HG03045 (cell line): ENCODE measurements at regions not wholly inside any gene's neighbourhood (a gene's known extent, or its start where the extent isn't known, plus 50 kb on each side); places are given as distances from the start of the nearest gene placed in this dataset.
"Not testable (repeated sequence)": the region's sequence is repeated elsewhere in the genome, so short reads cannot be mapped to it uniquely, and the experiment has no call there.

Source experiments
- ATAC-seq: cut with Tn5 transposase; IDR thresholded peaks from one replicate; pipeline ENCODE4 v1.9.1; 2021; ENCODE audit warnings: mild to moderate bottlenecking, moderate library complexity; ENCODE audit not compliant: unreplicated experiment

DNA sequence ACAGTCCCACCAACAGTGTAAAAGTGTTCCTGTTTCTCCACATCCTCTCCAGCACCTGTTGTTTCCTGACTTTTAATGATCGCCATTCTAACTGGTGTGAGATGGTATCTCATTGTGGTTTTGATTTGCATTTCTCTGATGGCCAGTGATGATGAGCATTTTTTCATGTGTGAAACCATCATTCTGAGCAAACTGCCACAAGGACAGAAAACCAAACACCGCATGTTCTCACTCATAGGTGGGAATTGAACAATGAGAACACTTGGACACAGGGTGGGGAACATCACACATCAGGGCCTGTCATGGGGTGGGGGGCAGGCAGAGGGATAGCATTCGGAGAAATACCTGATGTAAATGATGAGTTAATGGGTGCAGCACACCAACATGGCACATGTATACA is 240.8 kb downstream of the FAT3 start:
- not testable (repeated sequence) for ATAC-seq

DNA sequence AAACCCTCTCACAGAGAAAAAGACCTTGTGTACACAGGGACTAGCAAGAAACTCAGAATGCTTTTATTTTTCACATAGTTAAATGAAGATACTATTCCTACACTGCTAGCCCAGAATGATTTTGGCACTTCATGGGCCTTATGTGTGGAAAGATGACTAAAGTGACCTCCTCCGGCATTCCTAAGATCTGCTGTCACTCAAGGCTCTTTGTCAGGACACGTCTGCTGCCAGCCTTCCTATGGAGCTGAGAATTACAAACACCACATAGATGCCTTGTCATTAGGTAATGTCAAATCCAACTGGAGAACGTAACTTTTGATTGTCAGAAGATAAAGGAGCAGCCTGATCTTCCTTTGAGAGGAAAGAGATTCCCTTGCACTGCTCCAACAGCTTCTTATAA is 249.1 kb downstream of the FAT3 start:
- ATAC-seq = no peak

GRCh38 chr11:92475316-92475715 is 250.7 kb downstream of the FAT3 start:
- no peak for ATAC-seq

GRCh38 chr11:92475819-92476218 is 251.2 kb downstream of the FAT3 start:
- no peak for ATAC-seq

DNA sequence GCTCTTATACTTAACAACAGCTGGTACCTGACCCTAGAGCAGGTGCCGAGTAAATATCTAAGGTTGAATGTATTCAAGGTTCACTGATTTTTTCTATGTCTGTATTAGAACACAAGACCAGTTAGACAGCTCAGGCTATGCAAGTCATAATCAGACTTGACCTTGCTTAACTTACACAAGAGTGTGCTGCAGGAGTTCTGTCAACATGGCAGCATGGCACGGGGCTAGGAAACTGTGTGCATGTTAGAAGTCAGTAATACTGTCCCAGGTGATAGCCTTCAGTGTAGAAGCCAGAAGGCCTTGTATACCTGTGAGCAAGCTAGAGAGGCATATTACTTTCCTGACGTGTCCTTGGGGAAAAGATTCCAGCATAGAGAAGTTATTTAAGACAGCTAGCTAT is 253.1 kb downstream of the FAT3 start:
- no peak for ATAC-seq

DNA sequence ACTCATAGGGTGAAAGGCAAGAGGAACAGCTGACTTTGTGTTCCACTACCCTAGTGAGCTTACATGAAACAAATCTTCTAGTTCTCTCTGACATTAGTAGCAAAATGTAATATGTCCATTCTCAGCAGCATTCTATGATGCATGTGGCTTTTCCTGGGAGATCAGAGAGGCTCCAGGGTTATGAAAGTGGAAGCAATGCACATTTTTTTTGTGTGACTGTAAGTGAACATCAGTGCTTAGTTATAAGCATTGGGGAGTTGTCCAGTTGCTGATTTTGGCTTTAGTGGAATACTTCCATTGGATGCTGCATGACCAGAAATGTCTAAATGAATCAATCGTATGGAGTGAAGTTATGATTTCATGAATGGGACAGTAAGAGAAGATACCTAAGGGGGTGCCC is 255.9 kb downstream of the FAT3 start:
- ATAC-seq = no peak

GRCh38 chr11:92482492-92483060 is 258.0 kb downstream of the FAT3 start:
- ATAC-seq = no peak

DNA sequence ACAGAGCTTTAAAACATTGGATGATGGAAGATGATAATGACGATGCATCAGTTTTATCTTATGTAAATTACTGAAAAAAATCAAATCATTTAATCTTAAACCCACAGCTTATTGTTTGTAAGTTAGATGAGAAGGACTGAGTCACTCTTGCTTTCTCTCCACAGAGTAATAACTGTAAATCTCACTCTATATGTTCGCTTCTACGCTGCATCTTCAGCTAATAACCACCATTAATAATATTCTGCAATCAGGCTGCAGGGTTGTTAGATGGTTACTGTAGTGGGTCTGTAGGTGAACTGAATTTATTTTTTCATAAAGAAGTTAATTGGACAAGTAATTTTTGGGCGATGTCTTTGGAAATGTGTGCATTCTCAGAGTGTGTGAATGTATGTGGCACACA is 260.0 kb downstream of the FAT3 start:
- ATAC-seq = no peak

- ATAC-seq = no peak
Measured at GRCh38 chr11:92489826-92490399, 265.3 kb downstream of the FAT3 start.

- no peak for ATAC-seq
Measured at GRCh38 chr11:92492372-92492771, 267.8 kb downstream of the FAT3 start.

DNA sequence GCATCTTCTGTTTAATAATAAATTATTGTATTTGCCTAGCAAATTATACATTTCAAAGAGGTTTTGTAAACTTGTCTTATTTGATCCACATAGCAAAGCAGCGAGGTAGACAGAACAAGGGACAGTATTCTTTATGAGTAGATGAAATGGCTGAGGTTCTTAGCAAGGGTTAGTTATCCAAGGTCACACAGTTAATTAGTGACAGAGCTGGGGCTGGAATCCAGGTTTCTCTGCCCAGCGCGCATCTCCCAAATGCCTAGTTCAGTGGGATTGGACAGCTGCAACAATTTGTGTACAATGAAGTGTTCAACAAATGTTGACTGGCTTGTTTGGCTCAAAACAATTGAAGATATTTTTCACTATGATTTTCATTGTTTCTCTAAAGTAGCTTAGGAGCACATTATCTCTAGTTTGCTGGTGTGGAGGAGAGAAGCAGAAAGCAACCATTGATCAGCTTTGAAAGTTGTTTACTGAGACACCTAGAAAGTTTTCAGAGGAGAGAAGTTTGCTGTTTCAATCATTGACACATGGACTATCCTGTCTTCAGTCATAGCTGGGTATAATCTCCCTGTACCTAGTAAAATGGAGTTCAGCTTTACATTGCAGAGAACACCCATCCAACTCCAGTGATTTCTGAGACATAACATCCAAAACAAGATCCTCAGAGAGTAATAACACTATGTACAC is 270.6 kb downstream of the FAT3 start:
- ATAC-seq = no peak

DNA sequence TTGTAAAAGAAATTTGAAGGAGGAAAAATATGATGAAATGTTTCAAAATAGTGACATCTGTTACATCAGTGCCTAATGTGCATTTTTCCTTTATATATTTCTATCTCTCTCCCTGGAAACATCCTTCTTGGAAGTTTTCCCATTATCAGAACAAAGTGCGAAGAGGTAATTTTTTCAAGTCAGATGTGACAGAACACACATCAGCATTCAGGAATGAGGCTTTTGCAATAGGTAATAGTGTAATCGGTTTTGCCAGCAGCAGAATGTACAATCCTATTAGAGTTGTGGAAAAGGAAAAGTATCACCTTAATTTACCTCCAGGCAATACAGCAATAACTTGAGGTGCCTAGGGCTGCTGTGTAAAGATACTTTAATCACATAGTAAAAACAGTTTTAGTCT is 275.8 kb downstream of the FAT3 start:
- ATAC-seq = no peak

DNA sequence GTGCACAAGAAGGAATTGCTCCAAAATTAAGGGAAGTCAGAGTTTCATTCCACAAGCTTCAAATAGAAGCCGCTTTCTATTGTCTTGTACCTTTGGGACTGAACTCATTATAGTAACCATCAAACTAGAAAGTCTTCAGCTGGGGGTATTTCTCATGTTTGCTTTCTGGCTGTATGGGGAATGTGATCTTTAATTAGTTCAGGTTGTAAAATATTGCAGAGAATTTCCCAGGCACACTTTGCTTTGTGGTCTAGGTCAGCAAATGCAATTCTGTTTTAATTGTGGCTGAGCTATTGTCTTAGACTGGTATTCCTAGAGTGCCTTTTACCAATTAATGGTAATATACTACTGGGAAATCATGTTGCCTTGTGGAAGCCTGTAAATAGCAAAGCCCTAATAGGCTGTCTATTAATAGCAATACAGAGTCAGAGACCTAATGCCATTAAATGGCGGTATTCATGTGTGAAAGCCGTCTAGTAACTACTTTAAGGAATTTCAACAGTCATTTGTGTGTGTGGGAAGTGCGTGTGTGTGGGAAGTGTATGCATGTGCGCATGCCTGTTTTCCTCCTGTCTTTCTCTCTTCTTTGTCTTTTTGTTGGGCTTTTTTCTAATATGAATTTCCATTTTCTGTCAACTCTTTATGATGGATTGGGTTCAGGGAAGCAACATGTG is 276.6 kb downstream of the FAT3 start:
- no peak for ATAC-seq

DNA sequence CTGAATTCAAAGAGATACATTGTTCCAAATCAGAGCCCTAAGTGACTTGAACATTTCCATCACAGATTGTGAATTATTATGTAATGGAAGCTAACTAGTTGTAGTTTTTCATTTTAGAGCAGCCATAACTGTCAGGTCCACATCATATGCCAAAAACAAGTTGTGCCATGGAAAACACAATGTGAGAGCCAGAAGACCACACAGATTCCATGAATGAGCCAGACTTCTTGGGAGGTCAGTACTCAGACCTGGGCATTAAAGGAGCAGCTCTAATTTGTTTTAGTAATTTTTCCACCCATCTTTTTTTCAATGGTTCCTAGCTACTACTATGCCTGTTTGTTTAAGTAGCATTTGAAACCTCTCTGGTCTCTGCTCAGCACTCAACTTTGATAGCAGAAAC is 279.4 kb downstream of the FAT3 start:
- no peak for ATAC-seq

DNA sequence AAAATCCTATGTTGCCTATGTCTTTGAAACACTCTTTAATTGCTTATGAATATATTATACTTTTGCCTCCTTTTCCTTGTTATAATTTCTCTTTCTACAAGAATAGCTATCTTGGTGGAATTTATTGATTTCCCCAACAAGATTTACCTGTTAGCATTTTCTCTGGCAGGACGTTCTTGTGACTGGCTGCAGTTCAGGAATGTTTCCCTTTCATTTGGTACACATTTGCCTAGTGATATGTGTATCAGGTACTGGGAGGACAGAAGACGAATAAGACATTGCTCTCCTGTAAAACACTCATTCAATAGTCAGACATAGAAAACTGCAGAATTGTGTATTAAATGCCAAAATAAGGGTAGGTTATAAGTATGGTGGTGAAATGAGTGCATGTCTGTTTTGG is 279.9 kb downstream of the FAT3 start:
- no peak for ATAC-seq

- no peak for ATAC-seq
Measured at GRCh38 chr11:92505689-92506088, 281.1 kb downstream of the FAT3 start.

DNA sequence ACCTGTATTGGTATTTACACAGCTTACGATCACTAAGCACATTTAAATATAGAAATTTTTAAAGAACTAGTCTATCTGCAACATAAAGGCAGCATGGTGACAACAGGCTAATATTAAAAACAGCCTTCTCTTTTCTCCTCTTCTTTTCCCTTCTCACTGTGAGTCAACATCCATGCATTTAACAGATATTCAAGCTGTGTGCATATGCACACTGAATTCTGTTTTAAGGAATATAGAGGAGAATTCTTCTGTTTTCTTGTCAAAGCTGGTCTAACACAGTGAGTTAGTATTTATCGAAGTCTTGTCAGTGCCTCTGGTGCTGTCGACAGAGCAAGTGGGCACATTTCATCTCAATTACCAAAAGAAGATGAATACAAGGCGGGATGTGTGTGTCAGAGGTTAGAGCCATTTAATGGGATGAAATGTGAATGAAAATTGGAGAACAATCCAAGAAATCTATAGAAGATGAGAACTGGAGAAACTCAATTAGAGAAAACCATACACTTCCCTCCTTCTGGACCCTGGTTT is 282.3 kb downstream of the FAT3 start:
- ATAC-seq = no peak

DNA sequence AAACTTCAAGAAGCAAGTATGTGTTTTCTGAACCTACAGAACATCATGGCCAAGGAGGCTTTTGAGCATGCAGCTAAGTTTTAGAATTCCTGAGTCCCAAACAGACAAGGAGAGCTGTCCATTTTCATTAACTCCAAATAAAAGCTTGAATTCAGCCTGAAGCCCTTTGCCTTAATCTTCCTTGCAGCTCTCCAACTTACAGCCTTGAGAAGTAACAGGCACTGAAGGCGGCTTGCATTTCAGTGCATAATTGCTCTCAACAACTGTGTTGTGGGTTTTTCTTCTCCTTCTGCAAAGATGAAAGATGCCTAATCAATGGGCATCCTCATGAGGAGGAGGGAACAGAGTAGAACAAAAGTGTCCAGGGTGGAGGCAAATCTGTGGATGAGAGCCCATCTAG is 286.0 kb downstream of the FAT3 start:
- no peak for ATAC-seq

GRCh38 chr11:92511522-92512203 is 287.0 kb downstream of the FAT3 start:
- no peak for ATAC-seq

- ATAC-seq = no peak
Measured at GRCh38 chr11:92512204-92512569, 287.6 kb downstream of the FAT3 start.

DNA sequence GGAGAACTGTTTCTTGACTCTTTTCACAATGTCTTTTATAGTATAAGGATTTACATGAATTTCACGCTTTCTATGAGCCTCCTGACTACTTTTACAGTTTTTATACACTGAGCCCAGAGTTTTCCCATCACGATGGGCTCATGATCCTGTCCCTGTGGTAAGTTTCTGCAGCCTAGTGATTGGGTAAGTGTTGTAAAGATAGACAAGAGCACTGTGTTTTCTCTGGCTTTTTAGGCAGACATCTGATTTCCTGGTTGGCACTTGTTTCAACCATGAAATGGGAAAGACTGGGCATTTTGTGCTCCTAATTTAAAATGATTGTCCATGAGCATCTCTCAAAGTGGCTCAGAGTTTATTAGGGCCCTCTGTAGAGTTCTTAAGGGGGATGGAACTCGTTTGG is 299.0 kb downstream of the FAT3 start:
- no peak for ATAC-seq
